HG02981 (cell line): ENCODE measurements at regions not wholly inside any gene's neighbourhood (a gene's known extent, or its start where the extent isn't known, plus 50 kb on each side); places are given as distances from the start of the nearest gene placed in this dataset.
"Not testable (repeated sequence)": the region's sequence is repeated elsewhere in the genome, so short reads cannot be mapped to it uniquely, and the experiment has no call there.

ENCODE experiments used
- ATAC-seq: cut with Tn5 transposase; IDR thresholded peaks from one replicate; pipeline ENCODE4 v1.9.1; 2021; ENCODE audit warnings: mild to moderate bottlenecking, moderate library complexity; ENCODE audit not compliant: unreplicated experiment

DNA sequence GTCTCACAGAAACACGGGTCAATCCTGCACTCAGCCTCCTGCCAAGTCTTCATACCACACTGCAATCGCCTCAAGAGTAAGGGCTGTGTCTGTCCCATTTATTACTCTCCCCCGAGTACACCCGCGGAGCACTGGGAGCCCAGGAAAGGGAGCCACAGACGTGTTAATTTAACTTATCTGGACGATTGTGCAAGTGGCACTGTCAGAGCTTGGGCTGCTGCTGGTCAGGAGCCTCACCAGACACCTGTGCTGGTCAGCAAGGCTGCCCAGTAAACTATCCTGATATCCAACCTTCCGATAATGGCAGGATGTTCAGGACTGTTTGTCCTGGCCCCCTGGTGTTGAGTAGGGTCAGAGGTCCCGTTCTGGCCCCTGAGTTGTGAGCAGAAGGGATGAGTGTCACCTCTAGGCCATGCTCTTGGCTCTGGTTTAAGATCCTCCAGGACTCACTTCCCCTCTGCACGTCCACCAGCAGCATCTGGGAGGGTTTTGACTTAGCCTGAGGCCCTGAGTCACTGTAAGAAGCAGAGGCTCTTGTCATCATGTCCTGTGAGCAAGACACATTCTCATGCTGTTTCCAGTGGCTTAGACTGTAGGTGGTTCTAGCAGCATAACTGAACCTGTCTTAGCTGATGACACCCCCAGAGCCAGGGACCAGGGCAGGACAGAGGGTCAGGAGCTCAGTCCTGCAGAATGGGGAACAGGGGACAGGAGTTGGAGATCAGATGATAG is 82.5 kb upstream of the ARL4C start:
- no peak for ATAC-seq

DNA sequence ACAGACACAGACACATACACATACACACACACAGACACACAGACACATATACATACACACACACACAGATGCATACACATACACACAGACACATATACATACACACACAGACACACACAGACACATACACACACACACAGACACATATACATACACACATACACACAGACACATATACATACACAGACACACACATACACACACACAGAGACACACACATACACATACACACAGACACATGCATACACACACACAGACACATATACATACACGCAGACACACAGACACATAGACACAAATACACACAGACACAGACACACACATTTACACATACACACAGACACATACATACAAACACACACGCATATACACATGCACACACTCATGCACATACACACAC is 81.5 kb upstream of the ARL4C start:
- ATAC-seq, result no peak

- no peak for ATAC-seq
These were observed 80.3 kb upstream of the ARL4C start for GRCh38 chr2:234577191-234577590.

DNA sequence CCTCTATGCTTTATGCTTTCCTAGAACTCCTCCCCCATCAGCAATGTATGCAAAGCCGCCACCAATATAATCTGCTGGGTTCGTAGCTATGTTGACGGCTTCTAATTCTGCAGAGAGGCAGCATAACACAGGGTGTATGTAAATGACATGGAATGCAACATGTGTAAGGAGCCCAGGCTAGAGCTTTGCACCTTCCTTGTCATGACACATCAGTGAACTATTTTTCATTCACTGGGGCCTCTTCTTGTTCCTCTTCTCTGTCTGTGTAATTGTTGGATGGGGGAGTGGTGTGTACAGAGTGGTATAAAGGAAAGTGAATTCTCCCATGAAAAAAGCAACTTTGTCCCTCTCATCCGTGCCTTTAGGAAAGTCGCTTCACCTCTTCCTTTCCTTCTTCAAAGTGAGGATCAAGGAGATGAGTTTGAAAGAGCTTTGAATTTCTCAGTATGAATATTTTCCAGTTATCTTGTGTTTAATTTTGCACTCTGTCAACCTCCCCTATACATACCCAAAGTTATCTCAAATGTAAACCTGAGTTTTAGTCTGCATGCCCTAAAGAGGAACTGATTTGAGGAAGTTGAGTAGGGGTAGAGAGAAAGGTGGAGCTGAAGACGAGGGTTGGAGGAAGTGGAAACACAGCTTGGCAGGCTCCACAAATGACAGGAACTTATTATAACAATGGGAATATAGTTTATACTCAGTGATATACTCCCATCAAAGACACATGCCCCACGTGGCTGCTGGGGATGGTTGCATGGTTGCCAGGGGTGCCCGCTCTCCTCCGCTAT is 74.9 kb upstream of the ARL4C start:
- ATAC-seq, result no peak

GRCh38 chr2:234570476-234570875 is 73.6 kb upstream of the ARL4C start:
- no peak for ATAC-seq

DNA sequence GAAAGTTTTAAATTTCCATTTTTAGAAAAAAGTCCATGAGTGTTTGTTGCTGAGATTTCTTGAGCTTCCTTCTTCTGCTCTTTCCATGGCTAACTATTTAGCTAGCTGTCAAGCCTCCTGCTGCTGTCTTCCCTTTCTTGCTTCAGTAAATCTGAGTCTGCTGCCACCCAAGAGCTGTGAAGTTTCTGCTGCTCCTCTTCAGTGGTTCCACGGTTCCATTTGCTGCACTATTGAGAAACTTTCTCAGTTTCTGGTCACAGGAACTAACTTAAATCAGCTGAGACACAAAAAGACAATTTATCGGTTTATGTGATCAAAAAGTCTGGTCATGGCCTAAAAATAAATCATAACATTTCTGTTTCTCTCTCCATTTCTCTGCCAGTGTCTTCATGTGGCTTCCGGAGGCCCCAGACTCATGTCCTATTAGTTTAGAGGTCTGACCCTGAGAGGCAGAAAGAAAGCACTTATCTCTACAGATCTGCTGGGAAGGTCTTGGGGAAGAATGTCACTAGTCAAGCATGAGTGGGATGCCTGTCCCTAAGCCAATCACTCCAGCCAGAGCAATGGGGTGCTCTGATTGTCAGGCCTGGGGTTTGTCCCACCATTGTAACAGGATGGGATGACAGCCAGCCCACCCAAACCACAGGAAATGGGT is 73.0 kb upstream of the ARL4C start:
- ATAC-seq, result no peak

DNA sequence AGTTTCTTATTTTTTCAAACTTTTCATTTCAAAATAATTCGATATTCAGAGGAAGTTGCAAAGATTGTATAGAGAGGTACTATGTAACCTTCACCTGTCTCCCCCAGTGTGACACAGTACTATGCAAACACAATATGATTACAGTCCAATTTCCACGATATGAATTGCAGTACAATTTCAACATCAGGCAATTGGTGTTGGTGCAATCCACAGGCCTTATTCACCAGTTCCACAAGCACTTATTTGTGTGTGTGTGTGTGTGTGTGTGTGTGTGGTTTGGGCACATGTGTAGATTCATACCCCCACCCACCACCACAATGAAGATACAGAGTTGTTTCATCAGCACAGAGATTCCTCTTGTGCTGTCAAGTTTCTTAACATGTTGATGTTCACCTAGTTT is 69.7 kb upstream of the ARL4C start:
- ATAC-seq, result no peak

- no peak for ATAC-seq
These were observed 69.2 kb upstream of the ARL4C start for GRCh38 chr2:234565842-234566619.

GRCh38 chr2:234565201-234565600 is 68.3 kb upstream of the ARL4C start:
- ATAC-seq, result no peak

DNA sequence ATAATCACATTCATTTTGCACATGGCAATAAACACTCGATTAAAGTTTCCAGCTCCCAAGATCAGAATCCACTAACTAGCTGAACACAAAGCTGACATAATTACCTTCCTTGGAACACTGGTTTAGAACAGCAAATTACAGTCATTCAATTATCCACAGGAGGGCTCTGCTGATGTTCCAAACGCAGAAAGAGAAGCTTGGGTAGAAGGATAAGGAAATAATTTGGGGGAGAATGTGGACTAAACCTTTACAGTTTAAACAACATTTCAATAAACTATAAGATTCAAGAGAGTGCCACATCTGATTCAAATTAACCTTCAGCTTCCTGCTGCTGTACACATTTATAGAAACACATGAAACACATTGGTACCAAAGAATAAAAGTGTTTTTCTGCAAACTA is 67.8 kb upstream of the ARL4C start:
- ATAC-seq, result no peak

DNA sequence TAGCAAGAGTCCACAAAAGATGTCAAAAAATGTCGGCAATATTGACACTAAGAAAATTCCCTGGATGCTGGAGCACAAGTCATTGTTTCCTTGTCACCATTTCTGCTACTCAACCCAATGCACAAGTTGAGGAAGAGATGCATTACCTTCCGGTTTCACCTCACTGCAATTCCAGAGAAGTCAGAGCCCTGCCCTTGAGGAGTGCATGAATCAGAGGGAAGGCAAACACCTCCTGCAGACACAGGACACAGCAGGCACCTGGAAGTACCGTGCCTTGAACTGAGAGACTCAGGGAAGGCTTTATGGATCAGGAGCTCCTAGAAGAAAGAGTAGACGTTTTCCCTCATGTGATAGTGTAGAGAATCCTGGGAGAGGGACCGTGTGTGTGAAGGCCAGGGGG is 62.7 kb upstream of the ARL4C start:
- no peak for ATAC-seq

- no peak for ATAC-seq
These were observed 61.8 kb upstream of the ARL4C start for GRCh38 chr2:234558642-234559041.

- ATAC-seq, result no peak
These were observed 60.1 kb upstream of the ARL4C start for GRCh38 chr2:234556848-234557573.

- ATAC-seq, result no peak
These were observed 58.9 kb upstream of the ARL4C start for GRCh38 chr2:234555616-234556249.

GRCh38 chr2:234555161-234555560 is 58.3 kb upstream of the ARL4C start:
- no peak for ATAC-seq

DNA sequence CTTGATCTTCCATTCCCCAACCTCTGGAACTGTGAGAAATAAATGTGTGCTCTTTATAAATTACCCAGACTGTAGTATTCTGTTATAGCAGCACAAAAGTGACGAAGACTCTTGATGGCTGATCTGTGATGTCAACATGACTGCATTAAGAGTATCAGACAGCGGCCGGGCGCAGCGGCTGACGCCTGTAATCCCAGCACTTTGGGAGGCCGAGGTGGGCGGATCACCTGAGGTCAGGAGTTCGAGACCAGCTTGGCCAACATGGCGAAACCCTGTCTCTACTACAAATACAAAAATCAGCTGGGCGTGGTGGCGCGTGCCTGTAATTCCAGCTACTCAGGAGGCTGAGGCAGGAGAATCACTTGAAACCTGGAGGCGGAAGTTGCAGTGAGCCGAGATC is 56.3 kb upstream of the ARL4C start:
- ATAC-seq, result not testable (repeated sequence)

DNA sequence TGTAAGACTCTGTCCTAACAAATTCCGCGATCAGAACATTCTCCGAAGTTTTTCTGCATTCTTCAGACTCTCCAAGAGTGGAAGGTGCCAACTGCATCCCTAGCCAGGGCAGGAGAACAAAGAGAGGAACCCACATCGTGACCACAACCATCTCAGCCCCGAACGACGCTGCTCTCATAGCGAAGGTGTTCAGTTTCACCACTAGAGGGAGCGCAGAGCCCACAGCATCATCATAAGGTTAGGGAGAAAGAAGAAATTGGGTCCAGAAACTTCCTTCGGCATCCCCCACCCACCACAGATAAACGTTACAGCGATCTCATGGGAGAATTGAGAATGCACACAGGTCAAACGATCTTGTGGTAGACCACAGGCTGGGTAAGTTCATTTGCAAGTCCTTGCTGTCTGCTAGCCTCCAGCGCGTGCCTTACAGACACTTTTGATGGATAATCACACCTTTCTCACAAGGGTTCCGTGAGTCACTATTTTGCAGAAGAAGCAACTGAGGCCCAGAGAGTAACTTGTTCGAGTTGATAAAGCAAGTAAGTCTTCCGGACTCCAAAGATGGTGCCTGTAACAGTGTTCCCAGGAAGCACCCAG is 53.7 kb upstream of the ARL4C start:
- ATAC-seq, result peak; percentile 81

- ATAC-seq, result no peak
These were observed 53.2 kb upstream of the ARL4C start for GRCh38 chr2:234550056-234550455.

- ATAC-seq, result no peak
These were observed 52.0 kb upstream of the ARL4C start for GRCh38 chr2:234548695-234549420.
